HepG2 (cell line): ENCODE measurements at regions not wholly inside any gene's neighbourhood (a gene's known extent, or its start where the extent isn't known, plus 50 kb on each side); places are given as distances from the start of the nearest gene placed in this dataset.

Experiments
- TF ChIP-seq, protein P1 (sequence below), 2 experiments: fragments of 450-650 bp in 1 of 2; sonication (generic) in 1 of 2; formaldehyde crosslinking in 1 of 2; IDR thresholded peaks; 2 replicates each; pipeline versions ENCODE4 v1.6.1 to v1.8.0; 2016 to 2022; ENCODE audit warnings: antibody characterized with exemption in 1 of 2, mild to moderate bottlenecking in 1 of 2, missing genetic modification reagents in 1 of 2
- TF ChIP-seq, protein P2 (sequence below): sonication (generic); formaldehyde crosslinking; IDR thresholded peaks from 2 replicates; pipeline ENCODE4 v1.4.0; 2020; ENCODE audit warnings: low read depth, missing genetic modification reagents

DNA sequence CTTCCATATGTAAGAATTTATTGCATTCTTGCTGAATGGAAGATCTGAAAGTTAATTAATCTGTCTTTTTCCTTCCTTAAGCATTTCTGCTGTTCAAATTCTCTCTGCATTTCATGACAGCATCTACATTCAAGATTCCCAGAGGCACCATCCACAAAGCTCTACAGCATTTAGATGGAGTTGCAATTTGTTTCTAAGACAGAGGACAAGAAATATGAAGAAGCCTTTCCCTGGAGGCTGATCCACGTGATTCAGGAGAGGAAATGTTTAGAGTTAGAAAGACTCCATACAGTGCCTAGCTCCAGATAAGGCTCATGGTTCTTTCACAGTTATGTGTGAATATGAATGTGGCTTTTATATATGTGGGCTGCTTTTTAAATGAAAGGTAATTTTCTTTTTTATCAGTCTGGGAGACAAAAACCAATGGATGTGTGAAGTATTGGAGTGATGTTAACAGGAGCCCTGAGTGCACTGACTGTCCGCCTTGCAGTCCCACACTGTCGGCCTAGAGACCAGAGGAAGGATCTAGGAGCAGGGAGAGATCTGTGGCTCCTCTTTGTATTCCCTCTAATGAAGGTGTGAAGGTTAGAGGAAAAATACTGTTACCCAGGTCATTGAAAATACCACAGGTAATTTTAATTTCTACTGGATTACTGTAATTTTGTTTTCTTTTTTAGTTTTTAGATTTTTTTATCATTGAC lies 686.6 kb upstream of the GJE1 start (continued):
- TF ChIP-seq, protein P1, sequence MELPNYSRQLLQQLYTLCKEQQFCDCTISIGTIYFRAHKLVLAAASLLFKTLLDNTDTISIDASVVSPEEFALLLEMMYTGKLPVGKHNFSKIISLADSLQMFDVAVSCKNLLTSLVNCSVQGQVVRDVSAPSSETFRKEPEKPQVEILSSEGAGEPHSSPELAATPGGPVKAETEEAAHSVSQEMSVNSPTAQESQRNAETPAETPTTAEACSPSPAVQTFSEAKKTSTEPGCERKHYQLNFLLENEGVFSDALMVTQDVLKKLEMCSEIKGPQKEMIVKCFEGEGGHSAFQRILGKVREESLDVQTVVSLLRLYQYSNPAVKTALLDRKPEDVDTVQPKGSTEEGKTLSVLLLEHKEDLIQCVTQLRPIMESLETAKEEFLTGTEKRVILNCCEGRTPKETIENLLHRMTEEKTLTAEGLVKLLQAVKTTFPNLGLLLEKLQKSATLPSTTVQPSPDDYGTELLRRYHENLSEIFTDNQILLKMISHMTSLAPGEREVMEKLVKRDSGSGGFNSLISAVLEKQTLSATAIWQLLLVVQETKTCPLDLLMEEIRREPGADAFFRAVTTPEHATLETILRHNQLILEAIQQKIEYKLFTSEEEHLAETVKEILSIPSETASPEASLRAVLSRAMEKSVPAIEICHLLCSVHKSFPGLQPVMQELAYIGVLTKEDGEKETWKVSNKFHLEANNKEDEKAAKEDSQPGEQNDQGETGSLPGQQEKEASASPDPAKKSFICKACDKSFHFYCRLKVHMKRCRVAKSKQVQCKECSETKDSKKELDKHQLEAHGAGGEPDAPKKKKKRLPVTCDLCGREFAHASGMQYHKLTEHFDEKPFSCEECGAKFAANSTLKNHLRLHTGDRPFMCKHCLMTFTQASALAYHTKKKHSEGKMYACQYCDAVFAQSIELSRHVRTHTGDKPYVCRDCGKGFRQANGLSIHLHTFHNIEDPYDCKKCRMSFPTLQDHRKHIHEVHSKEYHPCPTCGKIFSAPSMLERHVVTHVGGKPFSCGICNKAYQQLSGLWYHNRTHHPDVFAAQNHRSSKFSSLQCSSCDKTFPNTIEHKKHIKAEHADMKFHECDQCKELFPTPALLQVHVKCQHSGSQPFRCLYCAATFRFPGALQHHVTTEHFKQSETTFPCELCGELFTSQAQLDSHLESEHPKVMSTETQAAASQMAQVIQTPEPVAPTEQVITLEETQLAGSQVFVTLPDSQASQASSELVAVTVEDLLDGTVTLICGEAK (IDR thresholded peaks at IDR 0.05), result no peak
- TF ChIP-seq, protein P1 (CRISPR knock-in tag; IDR thresholded peaks at IDR 0.05), result no peak
- TF ChIP-seq, protein P2, sequence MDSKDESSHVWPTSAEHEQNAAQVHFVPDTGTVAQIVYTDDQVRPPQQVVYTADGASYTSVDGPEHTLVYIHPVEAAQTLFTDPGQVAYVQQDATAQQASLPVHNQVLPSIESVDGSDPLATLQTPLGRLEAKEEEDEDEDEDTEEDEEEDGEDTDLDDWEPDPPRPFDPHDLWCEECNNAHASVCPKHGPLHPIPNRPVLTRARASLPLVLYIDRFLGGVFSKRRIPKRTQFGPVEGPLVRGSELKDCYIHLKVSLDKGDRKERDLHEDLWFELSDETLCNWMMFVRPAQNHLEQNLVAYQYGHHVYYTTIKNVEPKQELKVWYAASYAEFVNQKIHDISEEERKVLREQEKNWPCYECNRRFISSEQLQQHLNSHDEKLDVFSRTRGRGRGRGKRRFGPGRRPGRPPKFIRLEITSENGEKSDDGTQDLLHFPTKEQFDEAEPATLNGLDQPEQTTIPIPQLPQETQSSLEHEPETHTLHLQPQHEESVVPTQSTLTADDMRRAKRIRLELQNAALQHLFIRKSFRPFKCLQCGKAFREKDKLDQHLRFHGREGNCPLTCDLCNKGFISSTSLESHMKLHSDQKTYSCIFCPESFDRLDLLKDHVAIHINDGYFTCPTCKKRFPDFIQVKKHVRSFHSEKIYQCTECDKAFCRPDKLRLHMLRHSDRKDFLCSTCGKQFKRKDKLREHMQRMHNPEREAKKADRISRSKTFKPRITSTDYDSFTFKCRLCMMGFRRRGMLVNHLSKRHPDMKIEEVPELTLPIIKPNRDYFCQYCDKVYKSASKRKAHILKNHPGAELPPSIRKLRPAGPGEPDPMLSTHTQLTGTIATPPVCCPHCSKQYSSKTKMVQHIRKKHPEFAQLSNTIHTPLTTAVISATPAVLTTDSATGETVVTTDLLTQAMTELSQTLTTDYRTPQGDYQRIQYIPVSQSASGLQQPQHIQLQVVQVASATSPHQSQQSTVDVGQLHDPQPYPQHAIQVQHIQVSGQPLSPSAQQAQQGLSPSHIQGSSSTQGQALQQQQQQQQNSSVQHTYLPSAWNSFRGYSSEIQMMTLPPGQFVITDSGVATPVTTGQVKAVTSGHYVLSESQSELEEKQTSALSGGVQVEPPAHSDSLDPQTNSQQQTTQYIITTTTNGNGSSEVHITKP (CRISPR knock-in tag), result no peak
